ENCODE measurements at regions not wholly inside any gene's neighbourhood (a gene's known extent, or its start where the extent isn't known, plus 50 kb on each side); places are given as distances from the start of the nearest gene placed in this dataset.
"Not testable (repeated sequence)": the region's sequence is repeated elsewhere in the genome, so short reads cannot be mapped to it uniquely, and the experiment has no call there.

DNA sequence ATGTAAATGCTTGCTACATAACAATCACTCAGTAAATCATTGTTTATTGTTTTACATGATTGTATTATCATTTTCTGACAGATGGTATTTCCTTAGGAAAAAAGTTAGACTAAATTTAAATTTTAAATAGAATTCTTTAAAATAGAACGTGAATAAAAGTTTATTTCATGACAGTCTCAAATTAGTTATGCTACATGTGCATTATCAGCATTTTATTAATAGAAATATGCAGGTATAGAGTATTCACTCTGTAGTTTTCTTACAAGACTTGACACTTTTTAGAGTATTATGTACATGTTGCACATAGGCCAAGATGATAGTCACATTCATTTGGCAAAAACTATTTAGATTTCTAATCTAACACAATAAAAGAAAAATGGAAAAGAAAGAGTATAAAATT is 213.3 kb upstream of the SPRY1 start:
- no peak overlapping the region for H3K9ac ChIP-seq (ENCODE audit: low read length)
- no peaks in the 10 kb centered on the region for H3F3A ChIP-seq (ENCODE audit: low read length, unreplicated experiment)
- no peaks in the 10 kb centered on the region for H3K79me2 ChIP-seq (ENCODE audit: low read length)
- H4K20me1 ChIP-seq (ENCODE audit: low read length), result no peaks in the 10 kb centered on the region
- POLR2A ChIA-PET (ENCODE audit: unreplicated experiment), result no interaction called here
- no peak overlapping the region for H2AFZ ChIP-seq (ENCODE audit: low read length)
- H3K27me3 ChIP-seq (ENCODE audit: low read length), result no peaks in the 10 kb centered on the region
- DNase-seq (no peak), ATAC-seq (no peak)
- H3K4me3 ChIP-seq (ENCODE audit: low read length), result no peak overlapping the region
- CTCF ChIA-PET, result no interaction called here
- H3K4me2 ChIP-seq (ENCODE audit: low read length), result no peak overlapping the region
- H3K27ac ChIP-seq (ENCODE audit: low read length), result no peak overlapping the region
- H3K36me3 ChIP-seq (ENCODE audit: low read depth, low read length), result no peaks in the 10 kb centered on the region
- no TSS peak for BruUV-seq (replicated peaks)
- H3K4me1 ChIP-seq (ENCODE audit: insufficient read depth, low read length), result no peaks in the 10 kb centered on the region
- intact Hi-C loops (cut with micrococcal nuclease), result no loop called here
- H3K9me3 ChIP-seq (ENCODE audit: low read length), result no peaks in the 10 kb centered on the region
- no peaks in the 10 kb centered on the region for H3K9me2 ChIP-seq (replicated peaks; ENCODE audit: low read length)
- no peak for TF ChIP-seq EZH2 (IDR thresholded peaks at IDR 0.05; ENCODE audit: low read length, unreplicated experiment)
- no peak for TF ChIP-seq EZH2phosphoT487 (IDR thresholded peaks at IDR 0.05; ENCODE audit: borderline replicate concordance, low read length)
- TF ChIP-seq, protein P1, sequence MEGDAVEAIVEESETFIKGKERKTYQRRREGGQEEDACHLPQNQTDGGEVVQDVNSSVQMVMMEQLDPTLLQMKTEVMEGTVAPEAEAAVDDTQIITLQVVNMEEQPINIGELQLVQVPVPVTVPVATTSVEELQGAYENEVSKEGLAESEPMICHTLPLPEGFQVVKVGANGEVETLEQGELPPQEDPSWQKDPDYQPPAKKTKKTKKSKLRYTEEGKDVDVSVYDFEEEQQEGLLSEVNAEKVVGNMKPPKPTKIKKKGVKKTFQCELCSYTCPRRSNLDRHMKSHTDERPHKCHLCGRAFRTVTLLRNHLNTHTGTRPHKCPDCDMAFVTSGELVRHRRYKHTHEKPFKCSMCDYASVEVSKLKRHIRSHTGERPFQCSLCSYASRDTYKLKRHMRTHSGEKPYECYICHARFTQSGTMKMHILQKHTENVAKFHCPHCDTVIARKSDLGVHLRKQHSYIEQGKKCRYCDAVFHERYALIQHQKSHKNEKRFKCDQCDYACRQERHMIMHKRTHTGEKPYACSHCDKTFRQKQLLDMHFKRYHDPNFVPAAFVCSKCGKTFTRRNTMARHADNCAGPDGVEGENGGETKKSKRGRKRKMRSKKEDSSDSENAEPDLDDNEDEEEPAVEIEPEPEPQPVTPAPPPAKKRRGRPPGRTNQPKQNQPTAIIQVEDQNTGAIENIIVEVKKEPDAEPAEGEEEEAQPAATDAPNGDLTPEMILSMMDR (conservative IDR thresholded peaks at IDR 0.05; ENCODE audit: low read depth, low read length), result no peak

DNA sequence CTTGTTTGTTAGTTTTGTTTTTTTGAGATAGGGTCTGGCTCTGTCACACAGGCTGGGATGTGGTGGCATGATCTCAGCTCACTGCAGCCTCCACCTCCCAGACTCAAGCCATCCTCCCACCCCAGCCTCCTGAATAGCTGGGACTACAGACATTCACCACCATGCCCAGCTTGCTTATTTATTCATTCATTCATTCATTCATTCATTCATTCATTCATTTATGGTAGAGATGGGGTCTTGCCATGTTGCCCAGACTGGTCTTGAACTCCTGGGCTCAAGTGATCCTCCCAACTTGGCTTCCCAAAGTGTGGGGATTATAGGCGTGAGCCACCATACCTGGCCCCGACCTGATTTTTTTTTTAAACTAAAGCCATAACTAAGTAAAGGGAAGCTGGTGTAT is 212.8 kb upstream of the SPRY1 start:
- CTCF ChIA-PET; H3K27ac ChIP-seq (ENCODE audit: low read length); H3K79me2 ChIP-seq (ENCODE audit: low read length); H3K36me3 ChIP-seq (ENCODE audit: low read depth, low read length); DNase-seq; H3K9me3 ChIP-seq (ENCODE audit: low read length); BruUV-seq (replicated peaks); H3K4me2 ChIP-seq (ENCODE audit: low read length); H3K9ac ChIP-seq (ENCODE audit: low read length); intact Hi-C loops (cut with micrococcal nuclease); H3F3A ChIP-seq (ENCODE audit: low read length, unreplicated experiment); H2AFZ ChIP-seq (ENCODE audit: low read length); H3K4me3 ChIP-seq (ENCODE audit: low read length); ATAC-seq; H3K4me1 ChIP-seq (ENCODE audit: insufficient read depth, low read length); H4K20me1 ChIP-seq (ENCODE audit: low read length); H3K9me2 ChIP-seq (replicated peaks; ENCODE audit: low read length); H3K27me3 ChIP-seq (ENCODE audit: low read length); POLR2A ChIA-PET (ENCODE audit: unreplicated experiment): not testable (repeated sequence)

DNA sequence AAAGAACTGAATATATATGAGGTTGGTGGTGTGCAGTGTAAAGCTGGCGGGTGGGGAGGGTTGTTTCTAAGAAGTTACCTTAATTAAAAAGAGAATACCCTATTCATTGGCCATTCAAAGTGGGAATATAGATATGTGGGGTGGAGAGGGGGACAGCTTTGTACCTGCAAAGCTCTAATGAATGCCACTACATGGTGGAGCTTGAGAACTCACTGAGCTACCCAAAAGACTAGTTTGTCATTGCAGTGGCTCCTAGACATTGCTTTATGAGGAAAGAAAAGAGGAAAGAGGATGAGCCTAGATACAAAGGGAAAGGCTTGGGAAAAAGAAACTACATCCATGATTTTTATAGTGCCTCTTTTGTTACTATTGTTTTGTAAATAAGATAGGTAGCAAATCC is 209.9 kb upstream of the SPRY1 start:
- Histone ChIP-seq H3K36me3 (ENCODE audit: low read depth, low read length) (no peaks in the 10 kb centered on the region), H3K27ac (ENCODE audit: low read length) (no peak overlapping the region), H3K9me3 (ENCODE audit: low read length) (no peaks in the 10 kb centered on the region), H3K79me2 (ENCODE audit: low read length) (no peaks in the 10 kb centered on the region), H2AFZ (ENCODE audit: low read length) (no peak overlapping the region), H3F3A (ENCODE audit: low read length, unreplicated experiment) (no peaks in the 10 kb centered on the region), H4K20me1 (ENCODE audit: low read length) (no peaks in the 10 kb centered on the region), H3K4me1 (ENCODE audit: insufficient read depth, low read length) (no peaks in the 10 kb centered on the region), H3K27me3 (ENCODE audit: low read length) (no peaks in the 10 kb centered on the region), H3K4me3 (ENCODE audit: low read length) (no peak overlapping the region), H3K9ac (ENCODE audit: low read length) (no peak overlapping the region), H3K4me2 (ENCODE audit: low read length) (no peak overlapping the region), H3K9me2 (replicated peaks; ENCODE audit: low read length) (no peaks in the 10 kb centered on the region)
- ATAC-seq, result no peak
- POLR2A ChIA-PET (ENCODE audit: unreplicated experiment), result no interaction called here
- CTCF ChIA-PET, result no interaction called here
- no TSS peak for BruUV-seq (replicated peaks)
- intact Hi-C loops (cut with micrococcal nuclease), result no loop called here
- no peak for DNase-seq
- TF ChIP-seq, protein P1 (conservative IDR thresholded peaks at IDR 0.05; ENCODE audit: low read depth, low read length), result no peak
- TF ChIP-seq EZH2phosphoT487 (IDR thresholded peaks at IDR 0.05; ENCODE audit: borderline replicate concordance, low read length) (no peak), EZH2 (IDR thresholded peaks at IDR 0.05; ENCODE audit: low read length, unreplicated experiment) (no peak)
